ENCODE measurements at regions not wholly inside any gene's neighbourhood (a gene's known extent, or its start where the extent isn't known, plus 50 kb on each side); places are given as distances from the start of the nearest gene placed in this dataset.

GRCh38 chrX:106392346-106392745 is 219.4 kb upstream of the RADX start:
- Histone ChIP-seq H3K27ac (no peak overlapping the region), H3K9me3 (no peaks in the 10 kb centered on the region), H3K4me1 (no peaks in the 10 kb centered on the region), H3K36me3 (no peaks in the 10 kb centered on the region), H3K4me3 (no peak overlapping the region), H3K27me3 (no peaks in the 10 kb centered on the region)
- DNase-seq (ENCODE audit: low spot score), result no peak
- no peak for TF ChIP-seq CTCF (IDR thresholded peaks at IDR 0.05)

GRCh38 chrX:106397788-106398538 is 213.8 kb upstream of the RADX start:
- Histone ChIP-seq H3K9me3 (no peaks in the 10 kb centered on the region), H3K36me3 (no peaks in the 10 kb centered on the region), H3K27me3 (no peaks in the 10 kb centered on the region), H3K4me1 (no peaks in the 10 kb centered on the region), H3K4me3 (no peak overlapping the region), H3K27ac (no peak overlapping the region)
- peak in 1 of 2 donors; percentile 36 for TF ChIP-seq CTCF (IDR thresholded peaks at IDR 0.05)
- DNase-seq (ENCODE audit: low spot score), result no peak

GRCh38 chrX:106401965-106402559 is 209.7 kb upstream of the RADX start:
- no peak for TF ChIP-seq CTCF (IDR thresholded peaks at IDR 0.05)
- no peak for DNase-seq (ENCODE audit: low spot score)
- H3K9me3 ChIP-seq, result no peaks in the 10 kb centered on the region

GRCh38 chrX:106404512-106404911 is 207.3 kb upstream of the RADX start:
- TF ChIP-seq CTCF (IDR thresholded peaks at IDR 0.05), result no peak
- H3K9me3 ChIP-seq, result no peaks in the 10 kb centered on the region
- no peak overlapping the region for H3K27ac ChIP-seq
- H3K27me3 ChIP-seq, result no peaks in the 10 kb centered on the region
- no peak for DNase-seq (ENCODE audit: low spot score)
- no peaks in the 10 kb centered on the region for H3K4me1 ChIP-seq
- H3K36me3 ChIP-seq, result no peaks in the 10 kb centered on the region
- no peak overlapping the region for H3K4me3 ChIP-seq

More at GRCh38 chrX:106401965-106402559, 209.7 kb upstream of the RADX start:
- no peaks in the 10 kb centered on the region for H3K4me1 ChIP-seq
- H3K27me3 ChIP-seq, result no peaks in the 10 kb centered on the region
- H3K4me3 ChIP-seq, result no peak overlapping the region
- no peaks in the 10 kb centered on the region for H3K36me3 ChIP-seq
- no peak overlapping the region for H3K27ac ChIP-seq

GRCh38 chrX:106415276-106415895 is 196.4 kb upstream of the RADX start:
- Histone ChIP-seq H3K27me3 (no peaks in the 10 kb centered on the region), H3K4me3 (no peak overlapping the region), H3K36me3 (no peaks in the 10 kb centered on the region), H3K4me1 (no peaks in the 10 kb centered on the region), H3K27ac (no peak overlapping the region), H3K9me3 (peaks cover 0 to 7% of the 10 kb centered on the region in 2 donors)
- DNase-seq (ENCODE audit: low spot score), result no peak
- TF ChIP-seq CTCF (IDR thresholded peaks at IDR 0.05), result peak in 1 of 2 donors; percentile 74

All from right atrium auricular region (tissue), 2 donors.